ENCODE measurements at regions not wholly inside any gene's neighbourhood (a gene's known extent, or its start where the extent isn't known, plus 50 kb on each side); places are given as distances from the start of the nearest gene placed in this dataset.
"Not testable (repeated sequence)": the region's sequence is repeated elsewhere in the genome, so short reads cannot be mapped to it uniquely, and the experiment has no call there.

- Histone ChIP-seq H3K9me3 (ENCODE audit: control insufficient read depth, insufficient read depth, low read length) (no peaks in the 10 kb centered on the region), H3K4me1 (ENCODE audit: control insufficient read depth, insufficient read depth, low read length) (no peaks in the 10 kb centered on the region)
Observed at GRCh38 chr14:30064454-30064853, 136.8 kb upstream of the PRKD1 start.

GRCh38 chr14:30069536-30069935 is 141.9 kb upstream of the PRKD1 start:
- Histone ChIP-seq H3K4me1 (ENCODE audit: control insufficient read depth, insufficient read depth, low read length) (no peaks in the 10 kb centered on the region), H3K27me3 (ENCODE audit: control insufficient read depth, insufficient read depth, low read length) (no peaks in the 10 kb centered on the region), H3K4me3 (ENCODE audit: low read length) (no peak overlapping the region), H3K9me3 (ENCODE audit: control insufficient read depth, insufficient read depth, low read length) (no peaks in the 10 kb centered on the region; the same call in 1 of the 2 replicates), H3K36me3 (ENCODE audit: control insufficient read depth, insufficient read depth, low read length) (no peaks in the 10 kb centered on the region), H3K27ac (ENCODE audit: low read length) (no peak overlapping the region)
- WGBS (ENCODE audit: insufficient coverage, insufficient read length) = 100% methylated on average over 1 of the region's 1 CpG
- DNase-seq (ENCODE audit: low read depth, low spot score) = no peak

More at GRCh38 chr14:30064454-30064853, 136.8 kb upstream of the PRKD1 start:
- H3K36me3 ChIP-seq (ENCODE audit: control insufficient read depth, insufficient read depth, low read length) = no peaks in the 10 kb centered on the region
- no peak overlapping the region for H3K27ac ChIP-seq (ENCODE audit: low read length)
- no peak overlapping the region for H3K4me3 ChIP-seq (ENCODE audit: low read length)
- no peak for DNase-seq (ENCODE audit: low read depth, low spot score)
- no peaks in the 10 kb centered on the region for H3K27me3 ChIP-seq (ENCODE audit: control insufficient read depth, insufficient read depth, low read length)

- H3K36me3 ChIP-seq (ENCODE audit: control insufficient read depth, insufficient read depth, low read length); H3K4me1 ChIP-seq (ENCODE audit: control insufficient read depth, insufficient read depth, low read length); H3K4me3 ChIP-seq (ENCODE audit: low read length); H3K27me3 ChIP-seq (ENCODE audit: control insufficient read depth, insufficient read depth, low read length); DNase-seq (ENCODE audit: low read depth, low spot score); H3K27ac ChIP-seq (ENCODE audit: low read length); H3K9me3 ChIP-seq (ENCODE audit: control insufficient read depth, insufficient read depth, low read length): not testable (repeated sequence)
- WGBS (ENCODE audit: insufficient coverage, insufficient read length) = no CpG with 5 or more reads among the region's 2 CpGs
Observed at GRCh38 chr14:30072454-30072853, 144.8 kb upstream of the PRKD1 start.

GRCh38 chr14:30077946-30078345 is 150.3 kb upstream of the PRKD1 start:
- H3K4me1 ChIP-seq (ENCODE audit: control insufficient read depth, insufficient read depth, low read length) = no peaks in the 10 kb centered on the region
- DNase-seq (ENCODE audit: low read depth, low spot score) = no peak
- WGBS (ENCODE audit: insufficient coverage, insufficient read length) = no CpG with 5 or more reads among the region's 2 CpGs

GRCh38 chr14:30078811-30079402 is 151.3 kb upstream of the PRKD1 start:
- Histone ChIP-seq H3K9me3 (ENCODE audit: control insufficient read depth, insufficient read depth, low read length) (no peaks in the 10 kb centered on the region), H3K4me3 (ENCODE audit: low read length) (no peak overlapping the region), H3K4me1 (ENCODE audit: control insufficient read depth, insufficient read depth, low read length) (peaks cover 2% of the 10 kb centered on the region; the same call in 1 of the 2 replicates), H3K27me3 (ENCODE audit: control insufficient read depth, insufficient read depth, low read length) (no peaks in the 10 kb centered on the region), H3K27ac (ENCODE audit: low read length) (no peak overlapping the region), H3K36me3 (ENCODE audit: control insufficient read depth, insufficient read depth, low read length) (no peaks in the 10 kb centered on the region)
- DNase-seq (ENCODE audit: low read depth, low spot score) = no peak
- no CpG with 5 or more reads among the region's 8 CpGs for WGBS (ENCODE audit: insufficient coverage, insufficient read length)

More at GRCh38 chr14:30077946-30078345, 150.3 kb upstream of the PRKD1 start:
- no peak overlapping the region for H3K4me3 ChIP-seq (ENCODE audit: low read length)
- H3K9me3 ChIP-seq (ENCODE audit: control insufficient read depth, insufficient read depth, low read length) = no peaks in the 10 kb centered on the region; the same call in 1 of the 2 replicates
- H3K27me3 ChIP-seq (ENCODE audit: control insufficient read depth, insufficient read depth, low read length) = no peaks in the 10 kb centered on the region
- no peak overlapping the region for H3K27ac ChIP-seq (ENCODE audit: low read length)
- H3K36me3 ChIP-seq (ENCODE audit: control insufficient read depth, insufficient read depth, low read length) = no peaks in the 10 kb centered on the region

- no CpG with 5 or more reads among the region's 1 CpG for WGBS (ENCODE audit: insufficient coverage, insufficient read length)
- no peaks in the 10 kb centered on the region; the same call in 1 of the 2 replicates for H3K36me3 ChIP-seq (ENCODE audit: control insufficient read depth, insufficient read depth, low read length)
- no peaks in the 10 kb centered on the region for H3K9me3 ChIP-seq (ENCODE audit: control insufficient read depth, insufficient read depth, low read length)
- H3K4me1 ChIP-seq (ENCODE audit: control insufficient read depth, insufficient read depth, low read length) = peaks cover 2% of the 10 kb centered on the region; the same call in 1 of the 2 replicates
- no peak overlapping the region for H3K27ac ChIP-seq (ENCODE audit: low read length)
- no peak for DNase-seq (ENCODE audit: low read depth, low spot score)
- no peak overlapping the region for H3K4me3 ChIP-seq (ENCODE audit: low read length)
- no peaks in the 10 kb centered on the region for H3K27me3 ChIP-seq (ENCODE audit: control insufficient read depth, insufficient read depth, low read length)
Observed at GRCh38 chr14:30082486-30082885, 154.8 kb upstream of the PRKD1 start.

GRCh38 chr14:30084811-30085210 is 157.2 kb upstream of the PRKD1 start:
- Histone ChIP-seq H3K4me1 (ENCODE audit: control insufficient read depth, insufficient read depth, low read length) (peaks cover 2% of the 10 kb centered on the region; the same call in 1 of the 2 replicates), H3K4me3 (ENCODE audit: low read length) (no peak overlapping the region), H3K27ac (ENCODE audit: low read length) (no peak overlapping the region), H3K9me3 (ENCODE audit: control insufficient read depth, insufficient read depth, low read length) (no peaks in the 10 kb centered on the region), H3K36me3 (ENCODE audit: control insufficient read depth, insufficient read depth, low read length) (no peaks in the 10 kb centered on the region; the same call in 1 of the 2 replicates), H3K27me3 (ENCODE audit: control insufficient read depth, insufficient read depth, low read length) (no peaks in the 10 kb centered on the region)
- no peak for DNase-seq (ENCODE audit: low read depth, low spot score)
- WGBS (ENCODE audit: insufficient coverage, insufficient read length) = no CpG with 5 or more reads among the region's 3 CpGs

- no peaks in the 10 kb centered on the region; the same call in 1 of the 2 replicates for H3K36me3 ChIP-seq (ENCODE audit: control insufficient read depth, insufficient read depth, low read length)
- peaks cover 2% of the 10 kb centered on the region; the same call in 1 of the 2 replicates for H3K4me1 ChIP-seq (ENCODE audit: control insufficient read depth, insufficient read depth, low read length)
- WGBS (ENCODE audit: insufficient coverage, insufficient read length) = no CpG with 5 or more reads among the region's 3 CpGs
- H3K4me3 ChIP-seq (ENCODE audit: low read length) = no peak overlapping the region
- H3K9me3 ChIP-seq (ENCODE audit: control insufficient read depth, insufficient read depth, low read length) = no peaks in the 10 kb centered on the region
- no peak for DNase-seq (ENCODE audit: low read depth, low spot score)
- no peaks in the 10 kb centered on the region for H3K27me3 ChIP-seq (ENCODE audit: control insufficient read depth, insufficient read depth, low read length)
- no peak overlapping the region for H3K27ac ChIP-seq (ENCODE audit: low read length)
Observed at GRCh38 chr14:30085943-30086342, 158.3 kb upstream of the PRKD1 start.

- Histone ChIP-seq H3K4me1 (ENCODE audit: control insufficient read depth, insufficient read depth, low read length) (peaks cover under 1% of the 10 kb centered on the region; the same call in 1 of the 2 replicates), H3K9me3 (ENCODE audit: control insufficient read depth, insufficient read depth, low read length) (no peaks in the 10 kb centered on the region; the same call in 1 of the 2 replicates), H3K27me3 (ENCODE audit: control insufficient read depth, insufficient read depth, low read length) (no peaks in the 10 kb centered on the region), H3K27ac (ENCODE audit: low read length) (no peak overlapping the region), H3K4me3 (ENCODE audit: low read length) (no peak overlapping the region), H3K36me3 (ENCODE audit: control insufficient read depth, insufficient read depth, low read length) (no peaks in the 10 kb centered on the region; the same call in 1 of the 2 replicates)
- no CpG with 5 or more reads among the region's 4 CpGs for WGBS (ENCODE audit: insufficient coverage, insufficient read length)
- DNase-seq (ENCODE audit: low read depth, low spot score) = no peak
Observed at GRCh38 chr14:30088620-30089019, 161.0 kb upstream of the PRKD1 start.

GRCh38 chr14:30108975-30109700 is 181.5 kb upstream of the PRKD1 start:
- H3K9me3 ChIP-seq (ENCODE audit: control insufficient read depth, insufficient read depth, low read length) = no peaks in the 10 kb centered on the region
- no peaks in the 10 kb centered on the region for H3K4me1 ChIP-seq (ENCODE audit: control insufficient read depth, insufficient read depth, low read length)
- DNase-seq (ENCODE audit: low read depth, low spot score) = no peak
- H3K4me3 ChIP-seq (ENCODE audit: low read length) = no peak overlapping the region
- H3K27me3 ChIP-seq (ENCODE audit: control insufficient read depth, insufficient read depth, low read length) = no peaks in the 10 kb centered on the region
- WGBS (ENCODE audit: insufficient coverage, insufficient read length) = 100% methylated on average over 1 of the region's 2 CpGs
- H3K36me3 ChIP-seq (ENCODE audit: control insufficient read depth, insufficient read depth, low read length) = no peaks in the 10 kb centered on the region
- no peak overlapping the region for H3K27ac ChIP-seq (ENCODE audit: low read length)
